Uterus (tissue), 1 donor: ENCODE measurements at regions not wholly inside any gene's neighbourhood (a gene's known extent, or its start where the extent isn't known, plus 50 kb on each side); places are given as distances from the start of the nearest gene placed in this dataset. TPM values are rescaled to one million over a fixed set of nuclear protein-coding genes. Genes with fewer than 3 reads are reported as not detected.

Experiments
- small RNA-seq: library from RNA; depleted of rRNA; stranded (forward); fragments of <200 nt; gene quantifications from one replicate; pipeline ENCODE3, GENCODE V24; 2016

Small RNA genes in the stretch of these regions (small RNA-seq; reads per million reads assigned to genes)
- gene RPS27P20 = not detected
